ENCODE measurements at regions not wholly inside any gene's neighbourhood (a gene's known extent, or its start where the extent isn't known, plus 50 kb on each side); places are given as distances from the start of the nearest gene placed in this dataset.
"Not testable (repeated sequence)": the region's sequence is repeated elsewhere in the genome, so short reads cannot be mapped to it uniquely, and the experiment has no call there.

DNA sequence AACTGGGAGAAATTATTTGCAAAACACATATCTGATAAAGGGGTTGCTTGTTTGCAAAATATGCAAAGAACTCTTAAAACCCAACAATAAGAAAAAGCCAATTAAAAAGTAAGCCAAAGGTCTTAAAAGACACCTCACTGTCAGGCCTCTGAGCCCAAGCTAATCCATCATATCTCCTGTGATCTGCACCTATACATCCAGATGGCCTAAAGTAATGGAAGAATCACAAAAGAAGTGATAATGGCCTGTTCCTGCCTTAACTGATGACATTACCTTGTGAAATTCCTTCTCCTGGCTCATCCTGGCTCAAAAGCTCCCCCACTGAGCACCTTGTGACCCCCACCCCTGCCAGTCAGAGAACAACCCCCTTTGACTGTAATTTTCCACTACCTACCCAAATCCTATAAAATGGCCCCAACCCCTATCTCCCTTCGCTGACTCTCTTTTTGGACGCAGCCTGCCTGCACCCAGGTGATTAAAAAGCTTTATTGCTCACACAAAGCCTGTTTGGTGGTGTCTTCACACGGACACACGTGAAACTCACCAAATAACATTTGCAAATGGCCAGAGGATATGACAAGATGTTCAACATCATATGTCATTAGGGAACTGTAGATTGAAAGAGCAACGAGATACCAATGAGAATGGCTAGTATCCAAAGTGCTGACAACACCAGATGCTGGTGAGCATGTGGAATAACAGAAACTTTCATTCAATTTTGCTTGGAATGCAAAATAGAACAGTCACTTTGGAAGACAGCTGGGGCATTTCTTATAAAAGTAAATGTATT is 565.0 kb upstream of the ADGRB3 start:
- Histone ChIP-seq H3K36me3 (replicated peaks; ENCODE audit: insufficient read depth, low read depth) (no peaks in the 10 kb centered on the region), H3K4me2 (no peak overlapping the region), H4K20me1 (ENCODE audit: insufficient read depth, poor library complexity, severe bottlenecking) (no peaks in the 10 kb centered on the region), H3K4me1 (ENCODE audit: insufficient read depth) (no peaks in the 10 kb centered on the region), H3K9me3 (ENCODE audit: low read depth) (no peaks in the 10 kb centered on the region), H3K27ac (no peak overlapping the region), H3K27me3 (no peaks in the 10 kb centered on the region), H3K79me2 (no peaks in the 10 kb centered on the region), H3K4me3 (no peak overlapping the region), H3K9me2 (replicated peaks; ENCODE audit: insufficient read depth) (no peaks in the 10 kb centered on the region), H2AFZ (no peak overlapping the region)
- TF ChIP-seq CTCF (IDR thresholded peaks at IDR 0.05; ENCODE audit: poor library complexity) (no peak), EZH2phosphoT487 (IDR thresholded peaks at IDR 0.05; ENCODE audit: low read depth, severe bottlenecking, unreplicated experiment) (no peak), EZH2 (IDR thresholded peaks at IDR 0.05; ENCODE audit: borderline replicate concordance) (no peak)
- DNase-seq (ENCODE audit: low spot score), result no peak
- 33% methylated on average over 5 of the region's 5 CpGs for WGBS (ENCODE audit: low lambda C conversion rate, missing lambda C conversion rate)

- H2AFZ ChIP-seq, result no peak overlapping the region
Measured at GRCh38 chr6:68059899-68060298, 575.2 kb upstream of the ADGRB3 start.

GRCh38 chr6:68059261-68059660 is 575.8 kb upstream of the ADGRB3 start:
- TF ChIP-seq CTCF (IDR thresholded peaks at IDR 0.05; ENCODE audit: poor library complexity) (no peak), EZH2 (IDR thresholded peaks at IDR 0.05; ENCODE audit: borderline replicate concordance) (no peak), EZH2phosphoT487 (IDR thresholded peaks at IDR 0.05; ENCODE audit: low read depth, severe bottlenecking, unreplicated experiment) (no peak)
- WGBS (ENCODE audit: low lambda C conversion rate, missing lambda C conversion rate), result 95% methylated on average over 1 of the region's 1 CpG
- H3K36me3 ChIP-seq (replicated peaks; ENCODE audit: insufficient read depth, low read depth), result no peaks in the 10 kb centered on the region

More at GRCh38 chr6:68059899-68060298, 575.2 kb upstream of the ADGRB3 start:
- Histone ChIP-seq H3K27ac (no peak overlapping the region), H3K4me1 (ENCODE audit: insufficient read depth) (no peaks in the 10 kb centered on the region), H3K36me3 (replicated peaks; ENCODE audit: insufficient read depth, low read depth) (no peaks in the 10 kb centered on the region), H3K4me2 (peak overlapping the region; percentile 44), H3K4me3 (no peak overlapping the region), H4K20me1 (ENCODE audit: insufficient read depth, poor library complexity, severe bottlenecking) (no peaks in the 10 kb centered on the region), H3K27me3 (no peaks in the 10 kb centered on the region), H3K9me2 (replicated peaks; ENCODE audit: insufficient read depth) (no peaks in the 10 kb centered on the region), H3K79me2 (no peaks in the 10 kb centered on the region), H3K9me3 (ENCODE audit: low read depth) (no peaks in the 10 kb centered on the region)
- TF ChIP-seq CTCF (IDR thresholded peaks at IDR 0.05; ENCODE audit: poor library complexity), result no peak
- TF ChIP-seq EZH2phosphoT487 (IDR thresholded peaks at IDR 0.05; ENCODE audit: low read depth, severe bottlenecking, unreplicated experiment), result no peak
- no peak for TF ChIP-seq EZH2 (IDR thresholded peaks at IDR 0.05; ENCODE audit: borderline replicate concordance)
- WGBS (ENCODE audit: low lambda C conversion rate, missing lambda C conversion rate), result 52% methylated on average over 4 of the region's 4 CpGs
- no peak for DNase-seq (ENCODE audit: low spot score)

DNA sequence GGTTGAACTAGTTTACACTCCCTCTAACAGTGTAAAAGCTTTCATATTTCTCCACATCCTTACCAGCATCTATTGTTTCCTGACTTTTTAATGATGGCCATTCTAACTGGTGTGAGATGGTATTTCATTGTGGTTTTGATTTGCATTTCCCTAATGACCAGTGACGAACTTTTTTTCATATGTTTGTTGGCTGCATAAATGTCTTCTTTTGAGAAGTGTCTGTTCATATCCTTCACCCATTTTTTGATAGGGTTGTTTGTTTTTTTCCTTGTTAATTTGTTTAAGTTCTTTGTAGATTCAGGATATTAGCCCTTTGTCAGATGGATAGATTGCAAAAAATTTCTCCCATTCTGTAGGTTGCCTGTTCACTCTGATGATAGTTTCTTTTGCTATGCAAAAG is 578.5 kb upstream of the ADGRB3 start:
- H3K9me3 ChIP-seq (ENCODE audit: low read depth); H3K4me3 ChIP-seq; H3K79me2 ChIP-seq; H3K36me3 ChIP-seq (replicated peaks; ENCODE audit: insufficient read depth, low read depth); H3K27ac ChIP-seq; DNase-seq (ENCODE audit: low spot score); H4K20me1 ChIP-seq (ENCODE audit: insufficient read depth, poor library complexity, severe bottlenecking); H3K9me2 ChIP-seq (replicated peaks; ENCODE audit: insufficient read depth); H3K4me2 ChIP-seq; H3K27me3 ChIP-seq; H3K4me1 ChIP-seq (ENCODE audit: insufficient read depth); H2AFZ ChIP-seq: not testable (repeated sequence)
- WGBS (ENCODE audit: low lambda C conversion rate, missing lambda C conversion rate), result 89% methylated on average over 1 of the region's 1 CpG

More at GRCh38 chr6:68059261-68059660, 575.8 kb upstream of the ADGRB3 start:
- Histone ChIP-seq H3K9me2 (replicated peaks; ENCODE audit: insufficient read depth) (no peaks in the 10 kb centered on the region), H3K9me3 (ENCODE audit: low read depth) (no peaks in the 10 kb centered on the region), H3K4me3 (no peak overlapping the region), H3K79me2 (no peaks in the 10 kb centered on the region), H3K4me2 (no peak overlapping the region), H4K20me1 (ENCODE audit: insufficient read depth, poor library complexity, severe bottlenecking) (no peaks in the 10 kb centered on the region), H3K27me3 (no peaks in the 10 kb centered on the region), H2AFZ (no peak overlapping the region), H3K4me1 (ENCODE audit: insufficient read depth) (no peaks in the 10 kb centered on the region), H3K27ac (no peak overlapping the region)
- no peak for DNase-seq (ENCODE audit: low spot score)

Measured in hepatocyte (in vitro differentiated cells).